A549 (cell line): ENCODE measurements at regions not wholly inside any gene's neighbourhood (a gene's known extent, or its start where the extent isn't known, plus 50 kb on each side); places are given as distances from the start of the nearest gene placed in this dataset.

Experiments
- ATAC-seq, 2 experiments: fragments of 200-7000 bp in 1 of 2; fragments of >200 bp in 1 of 2; cut with Nextera tagmentation in 1 of 2; cut with Tn5 transposase in 1 of 2; 3 replicates each; pipeline versions ENCODE4 v1.8.0 to v1.9.1; 2018 to 2020; ENCODE audit warnings: mild to moderate bottlenecking in 1 of 2, moderate library complexity in 1 of 2
- CTCF ChIA-PET: fragments of 300-600 bp; sonication (Branson Sonifier 250); formaldehyde crosslinking; extraction: SDS; loops from one replicate; lab custom pipeline; 2021; ENCODE audit warnings: antibody characterized with exemption, inconsistent platforms; lab: Yijun Ruan, JAX
- POLR2A ChIA-PET: fragments of 350-600 bp; formaldehyde crosslinking; extraction: SDS; loops from one replicate; lab custom pipeline; 2021; ENCODE audit warnings: antibody characterized with exemption, inconsistent platforms; lab: Yijun Ruan, JAX
- DNase-seq, 2 experiments: peaks; one replicate each; pipeline versions ENCODE4 v3.0.0 to v3.0.0-alpha.2; 2011 to 2016; ENCODE audit warnings: low read depth in 1 of 2, low spot score in 1 of 2
- FAIRE-seq: peaks from 2 replicates; lab custom pipeline; 2011; peaks lifted over from hg19 to GRCh38; lab: Jason Lieb, UNC
- H3K27ac ChIP-seq, 2 experiments: fragments of >200 bp; sonication (Bioruptor Twin); formaldehyde crosslinking; 3 replicates each; pipeline ENCODE4 v1.5.1; 2016 to 2017
- H3K4me1 ChIP-seq: fragments of >200 bp; sonication (Bioruptor Twin); formaldehyde crosslinking; 3 replicates; pipeline ENCODE4 v1.6.1; 2016
- H3K4me2 ChIP-seq: fragments of >200 bp; sonication (Bioruptor Twin); formaldehyde crosslinking; 3 replicates; pipeline ENCODE4 v1.6.1; 2016
- H3K4me3 ChIP-seq: fragments of >200 bp; sonication (Bioruptor Twin); formaldehyde crosslinking; 3 replicates; pipeline ENCODE4 v1.5.1; 2016
- H3K9me3 ChIP-seq: fragments of >200 bp; sonication (Bioruptor Twin); formaldehyde crosslinking; 3 replicates; pipeline ENCODE4 v1.6.1; 2016
- CBX8 ChIP-seq: fragments of 200-600 bp; sonication (generic); IDR thresholded peaks from 2 replicates; pipeline ENCODE4 v1.6.1; 2016
- CHD4 ChIP-seq: fragments of 200-600 bp; sonication (generic); IDR thresholded peaks from 2 replicates; pipeline ENCODE4 v1.6.1; 2016; ENCODE audit warnings: antibody characterized with exemption, mild to moderate bottlenecking, borderline replicate concordance
- EHF ChIP-seq: fragments of 250-450 bp; sonication (Bioruptor Pico); IDR thresholded peaks from 2 replicates; pipeline ENCODE4 v1.5.0; 2020; ENCODE audit warnings: mild to moderate bottlenecking
- EHMT2 ChIP-seq: fragments of 200-600 bp; sonication (generic); IDR thresholded peaks from 2 replicates; pipeline ENCODE4 v1.6.1; 2016; ENCODE audit warnings: antibody characterized with exemption, low read depth, mild to moderate bottlenecking, moderate library complexity
- EP300 ChIP-seq, 2 experiments: fragments of >200 bp; sonication (Bioruptor Twin); formaldehyde crosslinking; IDR thresholded peaks; 2 replicates in 1 of 2; 3 replicates in 1 of 2; pipeline ENCODE4 v1.6.1; 2016 to 2017
- ESRRA ChIP-seq: fragments of 150-350 bp; IDR thresholded peaks from 2 replicates; pipeline ENCODE4 v1.6.1; 2014; ENCODE audit warnings: mild to moderate bottlenecking, low read length, borderline replicate concordance
- FOSL2 ChIP-seq, 2 experiments: fragments of 450-650 bp in 1 of 2; fragments of >200 bp in 1 of 2; sonication (Bioruptor Twin) in 1 of 2; formaldehyde crosslinking; IDR thresholded peaks; 2 replicates each; pipeline versions ENCODE4 v1.5.0 to v1.6.1; 2016 to 2020; ENCODE audit warnings: mild to moderate bottlenecking in 1 of 2, moderate library complexity in 1 of 2
- GATA3 ChIP-seq: IDR thresholded peaks from 2 replicates; pipeline ENCODE4 v1.6.1; 2012; ENCODE audit warnings: borderline replicate concordance
- HDAC2 ChIP-seq: fragments of 200-600 bp; sonication (generic); IDR thresholded peaks from 2 replicates; pipeline ENCODE4 v1.6.1; 2016
- JUN ChIP-seq, 2 experiments: fragments of >200 bp; sonication (Bioruptor Twin); formaldehyde crosslinking; IDR thresholded peaks; 2 replicates in 1 of 2; 3 replicates in 1 of 2; pipeline ENCODE4 v1.6.1; 2016 to 2017
- JUNB ChIP-seq: fragments of >200 bp; sonication (Bioruptor Twin); formaldehyde crosslinking; IDR thresholded peaks from 2 replicates; pipeline ENCODE4 v1.6.1; 2016
- KDM1A ChIP-seq: fragments of 200-600 bp; sonication (generic); IDR thresholded peaks from 2 replicates; pipeline ENCODE4 v1.6.1; 2016; ENCODE audit warnings: low read depth, mild to moderate bottlenecking
- NR3C1 ChIP-seq: fragments of >200 bp; sonication (Bioruptor Twin); formaldehyde crosslinking; IDR thresholded peaks from 3 replicates; pipeline ENCODE4 v1.6.1; 2017
- PHF8 ChIP-seq: fragments of 200-600 bp; sonication (generic); IDR thresholded peaks from 2 replicates; pipeline ENCODE4 v1.6.1; 2016; ENCODE audit warnings: low read depth, mild to moderate bottlenecking, antibody characterized with exemption, moderate library complexity, borderline replicate concordance
- POLR2AphosphoS2 ChIP-seq: conservative IDR thresholded peaks from 2 replicates; pipeline ENCODE4 v1.6.1; 2012; ENCODE audit warnings: low read length, improper control_type of control experiment, inconsistent platforms
- REST ChIP-seq: fragments of 200-600 bp; sonication (generic); IDR thresholded peaks from 2 replicates; pipeline ENCODE4 v1.6.1; 2016; ENCODE audit warnings: antibody characterized with exemption, mild to moderate bottlenecking, moderate library complexity
- SMC3 ChIP-seq: fragments of >200 bp; sonication (Bioruptor Twin); formaldehyde crosslinking; IDR thresholded peaks from 3 replicates; pipeline ENCODE4 v1.6.1; 2018; ENCODE audit warnings: inconsistent platforms
- SREBF2 ChIP-seq: fragments of 450-650 bp; IDR thresholded peaks from 2 replicates; pipeline ENCODE4 v1.6.1; 2014; ENCODE audit warnings: mild to moderate bottlenecking, moderate library complexity
- TP53 ChIP-seq: fragments of 250-450 bp; sonication (Bioruptor Pico); IDR thresholded peaks from 2 replicates; pipeline ENCODE4 v1.5.0; 2021; ENCODE audit warnings: mild to moderate bottlenecking, moderate library complexity
- whole genome bisulfite sequencing: methylation state at CpG from one replicate; pipeline ENCODE4 v1.1.6; 2017; ENCODE audit errors: missing lambda C conversion rate; 5-methylcytosine and 5-hydroxymethylcytosine counted together
- TF ChIP-seq, protein P1 (sequence below): fragments of >200 bp; sonication (Bioruptor Twin); formaldehyde crosslinking; IDR thresholded peaks from 3 replicates; pipeline ENCODE4 v1.6.1; 2016

GRCh38 chr18:54030434-54030833 lies 194.0 kb downstream of the MBD2 start:
- no peak for ATAC-seq
- ChIA-PET POLR2A (no interaction called here), CTCF (no interaction called here)
- no peaks in the 10 kb centered on the region for H3K4me1 ChIP-seq
- no peak for DNase-seq
- no peak overlapping the region for H3K4me2 ChIP-seq
- H3K27ac ChIP-seq = no peak overlapping the region
- no peak for FAIRE-seq
- H3K9me3 ChIP-seq = no peaks in the 10 kb centered on the region
- WGBS = 29% methylated on average over 2 of the region's 2 CpGs
- no peak overlapping the region for H3K4me3 ChIP-seq
- no peak for TF ChIP-seq JUNB
- TF ChIP-seq FOSL2 (IDR thresholded peaks at IDR 0.05) = no peak
- TF ChIP-seq FOSL2 (CRISPR knock-in tag; IDR thresholded peaks at IDR 0.05) = no peak
- TF ChIP-seq, protein P1, sequence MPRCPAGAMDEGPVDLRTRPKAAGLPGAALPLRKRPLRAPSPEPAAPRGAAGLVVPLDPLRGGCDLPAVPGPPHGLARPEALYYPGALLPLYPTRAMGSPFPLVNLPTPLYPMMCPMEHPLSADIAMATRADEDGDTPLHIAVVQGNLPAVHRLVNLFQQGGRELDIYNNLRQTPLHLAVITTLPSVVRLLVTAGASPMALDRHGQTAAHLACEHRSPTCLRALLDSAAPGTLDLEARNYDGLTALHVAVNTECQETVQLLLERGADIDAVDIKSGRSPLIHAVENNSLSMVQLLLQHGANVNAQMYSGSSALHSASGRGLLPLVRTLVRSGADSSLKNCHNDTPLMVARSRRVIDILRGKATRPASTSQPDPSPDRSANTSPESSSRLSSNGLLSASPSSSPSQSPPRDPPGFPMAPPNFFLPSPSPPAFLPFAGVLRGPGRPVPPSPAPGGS = no peak
- no peak for TF ChIP-seq ESRRA
- no peak for TF ChIP-seq TP53
- TF ChIP-seq EHF (CRISPR knock-in tag) = no peak
- TF ChIP-seq SREBF2 = no peak
- TF ChIP-seq HDAC2 = no peak

DNA sequence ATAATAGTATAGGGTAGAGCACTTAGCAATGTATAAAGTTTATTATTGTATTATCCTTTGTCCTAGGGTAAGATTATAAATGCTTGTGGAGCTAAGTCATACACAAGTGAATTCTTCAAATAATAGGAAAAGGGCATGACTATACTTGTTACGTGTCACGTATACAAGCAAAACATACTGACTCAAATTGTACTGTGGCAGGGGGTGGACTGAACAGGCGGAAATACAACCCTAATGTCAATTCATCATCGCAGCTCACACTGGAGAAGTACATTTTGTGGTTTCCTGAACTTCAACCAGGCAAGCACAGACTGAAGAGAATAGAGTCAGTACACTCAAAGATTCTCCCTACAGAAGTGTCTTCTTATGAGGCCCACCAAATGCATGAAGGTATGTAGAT lies 201.0 kb downstream of the MBD2 start:
- POLR2A ChIA-PET = no interaction called here
- TF ChIP-seq ESRRA (no peak), CBX8 (no peak), EHMT2 (no peak), EP300 (IDR thresholded peaks at IDR 0.05) (no peak), POLR2AphosphoS2 (no peak), SMC3 (no peak), KDM1A (no peak), CHD4 (no peak), JUN (IDR thresholded peaks at IDR 0.05) (no peak)
- TF ChIP-seq, all 56 proteins: peak for 0
- no peaks in the 10 kb centered on the region for H3K4me1 ChIP-seq
- H3K4me2 ChIP-seq = no peak overlapping the region
- no peak for FAIRE-seq
- no peak for ATAC-seq
- 61% methylated on average over 4 of the region's 4 CpGs for WGBS
- no peaks in the 10 kb centered on the region for H3K9me3 ChIP-seq
- DNase-seq = no peak
- no peak overlapping the region for H3K4me3 ChIP-seq
- no peak overlapping the region for H3K27ac ChIP-seq
- CTCF ChIA-PET = no interaction called here

DNA sequence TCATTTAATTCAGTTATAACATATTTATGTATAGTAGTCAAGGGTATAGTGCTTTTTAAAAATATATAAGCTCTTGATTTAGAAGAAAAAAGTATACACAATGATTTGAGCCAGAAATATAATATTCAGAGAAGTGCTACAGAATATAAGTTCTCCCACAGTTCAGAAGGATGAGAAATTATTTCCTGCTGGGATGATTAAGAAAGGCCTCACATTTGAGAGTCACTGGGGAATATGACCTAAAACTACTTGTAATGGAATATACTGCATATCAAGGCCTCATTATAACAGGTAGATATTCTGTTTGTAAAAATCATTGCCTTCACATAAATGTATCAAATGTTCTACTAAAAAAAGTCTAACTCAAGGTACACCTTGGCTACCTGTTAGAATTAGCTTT lies 203.5 kb downstream of the MBD2 start:
- no peak for DNase-seq
- no peak for ATAC-seq
- Histone ChIP-seq H3K4me1 (no peaks in the 10 kb centered on the region), H3K9me3 (no peaks in the 10 kb centered on the region), H3K4me2 (no peak overlapping the region), H3K4me3 (no peak overlapping the region), H3K27ac (no peak overlapping the region)
- TF ChIP-seq REST = no peak
- no peak for TF ChIP-seq NR3C1
- no peak for TF ChIP-seq PHF8
- TF ChIP-seq GATA3 = no peak
- ChIA-PET POLR2A (no interaction called here), CTCF (no interaction called here)
- no peak for FAIRE-seq
